H9 (cell line): ENCODE measurements at regions not wholly inside any gene's neighbourhood (a gene's known extent, or its start where the extent isn't known, plus 50 kb on each side); places are given as distances from the start of the nearest gene placed in this dataset.

Experiments used
- DNase-seq: peaks from one replicate; pipeline ENCODE4 v3.0.0-alpha.2; 2017
- H2AFZ ChIP-seq: one replicate; pipeline ENCODE4 v1.6.1; 2013; ENCODE audit warnings: mild to moderate bottlenecking, low read length, control low read depth, moderate library complexity
- H2AK5ac ChIP-seq: 2 replicates; pipeline ENCODE4 v1.6.1; 2013; ENCODE audit warnings: low read length, control low read depth, mixed read lengths; ENCODE audit not compliant: insufficient read length
- H2BK120ac ChIP-seq: one replicate; pipeline ENCODE4 v1.6.1; 2013; ENCODE audit warnings: low read depth, mild to moderate bottlenecking, low read length, control low read depth, inconsistent platforms; ENCODE audit not compliant: poor library complexity, severe bottlenecking
- H2BK12ac ChIP-seq: 2 replicates; pipeline ENCODE4 v1.6.1; 2013; ENCODE audit warnings: low read length, control low read depth, mixed read lengths, low read depth; ENCODE audit not compliant: insufficient read length
- H2BK15ac ChIP-seq: 2 replicates; pipeline ENCODE4 v1.6.1; 2013; ENCODE audit warnings: low read depth, low read length, control low read depth
- H2BK20ac ChIP-seq: one replicate; pipeline ENCODE4 v1.6.1; 2013; ENCODE audit warnings: low read depth, mild to moderate bottlenecking, low read length, control low read depth, inconsistent platforms; ENCODE audit not compliant: poor library complexity, severe bottlenecking
- H2BK5ac ChIP-seq: 2 replicates; pipeline ENCODE4 v1.6.1; 2013; ENCODE audit warnings: low read length, control low read depth, mixed read lengths; ENCODE audit not compliant: insufficient read length
- H3K14ac ChIP-seq: 2 replicates; pipeline ENCODE4 v1.6.1; 2013; ENCODE audit warnings: low read length, control low read depth; ENCODE audit not compliant: insufficient read depth
- H3K18ac ChIP-seq: 2 replicates; pipeline ENCODE4 v1.6.1; 2013; ENCODE audit warnings: low read depth, mild to moderate bottlenecking, mixed read lengths, low read length, control low read depth; ENCODE audit not compliant: insufficient read length
- H3K23ac ChIP-seq: 2 replicates; pipeline ENCODE4 v1.6.1; 2013; ENCODE audit warnings: low read length, control low read depth, mixed read lengths, low read depth; ENCODE audit not compliant: insufficient read length
- H3K23me2 ChIP-seq: 2 replicates; pipeline ENCODE4 v1.6.1; 2013; ENCODE audit warnings: low read depth, mild to moderate bottlenecking, mixed read lengths, low read length, control low read depth; ENCODE audit not compliant: insufficient read length, poor library complexity, severe bottlenecking
- H3K27ac ChIP-seq: 2 replicates; pipeline ENCODE4 v1.5.1; 2013; ENCODE audit warnings: low read length, control low read depth, mixed read lengths, low read depth; ENCODE audit not compliant: insufficient read length
- H3K27me3 ChIP-seq: 2 replicates; pipeline ENCODE4 v1.6.1; 2013; ENCODE audit warnings: low read length, control low read depth, inconsistent platforms; ENCODE audit not compliant: insufficient read depth
- H3K4ac ChIP-seq: 2 replicates; pipeline ENCODE4 v1.6.1; 2013; ENCODE audit warnings: low read depth, mild to moderate bottlenecking, control low read depth, inconsistent platforms, low read length, moderate library complexity
- H3K4me1 ChIP-seq: 2 replicates; pipeline ENCODE4 v1.6.1; 2013; ENCODE audit warnings: low read length, control low read depth, inconsistent platforms; ENCODE audit not compliant: insufficient read depth
- H3K4me2 ChIP-seq: 2 replicates; pipeline ENCODE4 v1.6.1; 2013; ENCODE audit warnings: low read length, control low read depth, mixed read lengths; ENCODE audit not compliant: insufficient read length, insufficient read depth
- H3K56ac ChIP-seq: 2 replicates; pipeline ENCODE4 v1.6.1; 2013; ENCODE audit warnings: low read depth, mild to moderate bottlenecking, mixed read lengths, low read length, control low read depth; ENCODE audit not compliant: insufficient read length
- H3K79me1 ChIP-seq: 2 replicates; pipeline ENCODE4 v1.6.1; 2013; ENCODE audit warnings: low read depth, mild to moderate bottlenecking, moderate library complexity, low read length, control low read depth, inconsistent platforms; ENCODE audit not compliant: insufficient read depth, poor library complexity, severe bottlenecking
- H3K79me2 ChIP-seq: 2 replicates; pipeline ENCODE4 v1.6.1; 2013; ENCODE audit warnings: low read length, control low read depth, inconsistent platforms; ENCODE audit not compliant: insufficient read depth
- H3K9ac ChIP-seq: 2 replicates; pipeline ENCODE4 v1.6.1; 2013; ENCODE audit warnings: low read length, control low read depth, mixed read lengths; ENCODE audit not compliant: insufficient read length; ENCODE audit errors: extremely low read depth
- H3K9me3 ChIP-seq: one replicate; pipeline ENCODE4 v1.6.1; 2013; ENCODE audit warnings: low read depth, low read length, inconsistent platforms; ENCODE audit not compliant: control insufficient read depth
- H3T11ph ChIP-seq: one replicate; pipeline ENCODE4 v1.6.1; 2013; ENCODE audit warnings: mild to moderate bottlenecking, low read length, control low read depth, inconsistent platforms
- H4K20me1 ChIP-seq: one replicate; pipeline ENCODE4 v1.6.1; 2013; ENCODE audit not compliant: control insufficient read depth, insufficient read length, insufficient read depth
- H4K5ac ChIP-seq: 2 replicates; pipeline ENCODE4 v1.6.1; 2013; ENCODE audit warnings: low read depth, mild to moderate bottlenecking, mixed read lengths, low read length, control low read depth; ENCODE audit not compliant: insufficient read length
- H4K8ac ChIP-seq: replicated peaks from 2 replicates; pipeline ENCODE4 v1.6.1; 2013; ENCODE audit warnings: low read length, control low read depth, mixed read lengths, low read depth; ENCODE audit not compliant: insufficient read length
- H4K91ac ChIP-seq: 2 replicates; pipeline ENCODE4 v1.6.1; 2013; ENCODE audit warnings: low read depth, mild to moderate bottlenecking, moderate library complexity, mixed read lengths, low read length, control low read depth; ENCODE audit not compliant: insufficient read length
- H3K27ac Mint-ChIP-seq, 3 experiments: 2 replicates in 2 of 3; 3 replicates in 1 of 3; pipeline ENCODE4 v1.8.0; 2020 to 2021; ENCODE audit warnings: mixed read lengths in 3 of 3, mild to moderate bottlenecking in 1 of 3, moderate library complexity in 1 of 3
- H3K27me3 Mint-ChIP-seq: 2 replicates; pipeline ENCODE4 v1.8.0; 2021; ENCODE audit warnings: low read depth, mild to moderate bottlenecking, moderate library complexity, mixed read lengths
- H3K36me3 Mint-ChIP-seq, 3 experiments: 2 replicates in 2 of 3; 3 replicates in 1 of 3; pipeline ENCODE4 v1.8.0; 2020 to 2021; ENCODE audit warnings: low read depth in 3 of 3, mixed read lengths in 3 of 3; ENCODE audit not compliant: insufficient read depth in 1 of 3
- H3K4me1 Mint-ChIP-seq, 2 experiments: 2 replicates each; pipeline ENCODE4 v1.8.0; 2020; ENCODE audit warnings: mixed read lengths in 2 of 2
- H3K4me3 Mint-ChIP-seq, 2 experiments: 2 replicates in 1 of 2; 3 replicates in 1 of 2; pipeline ENCODE4 v1.8.0; 2020 to 2021; ENCODE audit warnings: mild to moderate bottlenecking in 2 of 2, mixed read lengths in 2 of 2, moderate library complexity in 1 of 2
- H3K9me3 Mint-ChIP-seq, 2 experiments: 2 replicates in 1 of 2; 3 replicates in 1 of 2; pipeline ENCODE4 v1.8.0; 2020; ENCODE audit warnings: mild to moderate bottlenecking in 2 of 2, mixed read lengths in 2 of 2, moderate library complexity in 1 of 2
- CTCF ChIP-seq: fragments of 200-600 bp; sonication (generic); conservative IDR thresholded peaks from 3 replicates; pipeline ENCODE4 v1.8.0; 2021; ENCODE audit warnings: antibody characterized with exemption, mild to moderate bottlenecking
- WGBS: extraction: QIAGEN DNeasy Blood & Tissue Kit; methylation state at CpG from one replicate; pipeline ENCODE4 v1.1.7; 2013; ENCODE audit warnings: missing lambda C conversion rate, low lambda C conversion rate, mixed read lengths; ENCODE audit not compliant: insufficient read length; ENCODE audit errors: extremely low coverage; 5-methylcytosine and 5-hydroxymethylcytosine counted together

DNA sequence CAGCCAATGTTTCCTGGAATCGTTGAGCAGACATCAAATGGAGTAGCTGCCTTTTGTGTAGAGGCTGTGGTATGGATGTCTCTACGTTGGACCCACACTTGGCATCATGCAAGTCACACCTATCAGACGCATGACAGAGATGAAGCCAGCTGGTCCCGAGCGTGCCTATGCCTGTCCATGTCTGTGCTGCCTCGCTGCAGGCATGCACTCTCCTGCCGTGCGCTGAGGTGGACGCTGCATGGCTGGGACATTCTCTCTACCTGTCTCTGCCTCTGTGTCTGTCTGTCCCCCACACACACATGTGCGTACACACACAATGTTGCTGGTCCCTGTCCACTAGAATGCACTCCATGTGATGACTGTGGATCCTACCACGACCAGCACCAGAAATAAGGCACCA, 514.2 kb upstream of the MYT1L start:
- H2BK120ac ChIP-seq = no peak overlapping the region
- H3K27ac ChIP-seq = no peak overlapping the region
- H2BK20ac ChIP-seq = no peak overlapping the region
- Mint-ChIP-seq H3K4me3 (no peak overlapping the region), H3K27ac (0 out of 7 replicates have a peak overlapping the region, but pooled peaks of 1 of the 3 experiments have one; percentile 23), H3K4me1 (peaks cover 14 to 17% of the 10 kb centered on the region in 2 experiments), H3K27me3 (no peaks in the 10 kb centered on the region; the same call in 1 of the 2 replicates), H3K9me3 (no peaks in the 10 kb centered on the region; a peak in 1 of 5 replicates), H3K36me3 (no peaks in the 10 kb centered on the region)
- H2BK15ac ChIP-seq = no peak overlapping the region
- no peak overlapping the region for H4K5ac ChIP-seq
- no peak overlapping the region for H2AK5ac ChIP-seq
- H3K4me1 ChIP-seq = no peaks in the 10 kb centered on the region; the same call in 1 of the 2 replicates
- no peak overlapping the region for H3T11ph ChIP-seq
- H3K79me1 ChIP-seq = no peaks in the 10 kb centered on the region
- H3K27me3 ChIP-seq = no peaks in the 10 kb centered on the region
- no peak overlapping the region for H3K56ac ChIP-seq
- H4K91ac ChIP-seq = no peak overlapping the region
- H2AFZ ChIP-seq = no peak overlapping the region
- no peaks in the 10 kb centered on the region for H3K23me2 ChIP-seq
- H2BK5ac ChIP-seq = no peak overlapping the region
- no peak overlapping the region for H3K23ac ChIP-seq
- no peaks in the 10 kb centered on the region for H4K20me1 ChIP-seq
- no peaks in the 10 kb centered on the region for H3K9me3 ChIP-seq
- no peak for DNase-seq
- H3K18ac ChIP-seq = no peak overlapping the region
- no peak overlapping the region for H3K14ac ChIP-seq
- no peak for TF ChIP-seq CTCF
- H2BK12ac ChIP-seq = no peak overlapping the region
- no peak overlapping the region for H3K9ac ChIP-seq
- no peak overlapping the region for H3K4me2 ChIP-seq
- H3K4ac ChIP-seq = no peak overlapping the region
- no peaks in the 10 kb centered on the region for H3K79me2 ChIP-seq
- WGBS = no CpG with 5 or more reads among the region's 11 CpGs
- H4K8ac ChIP-seq = peak overlapping the region; percentile 23
